ENCODE measurements at regions not wholly inside any gene's neighbourhood (a gene's known extent, or its start where the extent isn't known, plus 50 kb on each side); places are given as distances from the start of the nearest gene placed in this dataset.

GRCh38 chr5:96243862-96244261, 189.2 kb downstream of the PCSK1 start:
- H3K9ac ChIP-seq (ENCODE audit: extremely low read depth, low read length, poor library complexity, severe bottlenecking): no peak overlapping the region
- WGBS, 2 experiments (ENCODE audit: insufficient coverage in 1 of 2, insufficient read length in 1 of 2): 100% methylated on average over 1 of the region's 1 CpG
- Mint-ChIP-seq H3K36me3 (ENCODE audit: low read depth) (peaks cover 1% of the 10 kb centered on the region), H3K4me1 (peaks cover 13% of the 10 kb centered on the region), H3K27me3 (ENCODE audit: insufficient read depth) (no peaks in the 10 kb centered on the region), H3K9me3 (no peaks in the 10 kb centered on the region), H3K27ac (no peak overlapping the region), H3K4me3 (no peak overlapping the region)
- no peak overlapping the region for H3K4me3 ChIP-seq (ENCODE audit: low read length)
- peaks cover 4% of the 10 kb centered on the region for H3K4me1 ChIP-seq (ENCODE audit: control insufficient read depth, insufficient read depth, low read length)
- no peaks in the 10 kb centered on the region for H3K27me3 ChIP-seq (ENCODE audit: control insufficient read depth, insufficient read depth, low read length, poor library complexity, severe bottlenecking)
- no peak overlapping the region for H3K27ac ChIP-seq (ENCODE audit: low read depth, low read length)
- TF ChIP-seq, protein P1, sequence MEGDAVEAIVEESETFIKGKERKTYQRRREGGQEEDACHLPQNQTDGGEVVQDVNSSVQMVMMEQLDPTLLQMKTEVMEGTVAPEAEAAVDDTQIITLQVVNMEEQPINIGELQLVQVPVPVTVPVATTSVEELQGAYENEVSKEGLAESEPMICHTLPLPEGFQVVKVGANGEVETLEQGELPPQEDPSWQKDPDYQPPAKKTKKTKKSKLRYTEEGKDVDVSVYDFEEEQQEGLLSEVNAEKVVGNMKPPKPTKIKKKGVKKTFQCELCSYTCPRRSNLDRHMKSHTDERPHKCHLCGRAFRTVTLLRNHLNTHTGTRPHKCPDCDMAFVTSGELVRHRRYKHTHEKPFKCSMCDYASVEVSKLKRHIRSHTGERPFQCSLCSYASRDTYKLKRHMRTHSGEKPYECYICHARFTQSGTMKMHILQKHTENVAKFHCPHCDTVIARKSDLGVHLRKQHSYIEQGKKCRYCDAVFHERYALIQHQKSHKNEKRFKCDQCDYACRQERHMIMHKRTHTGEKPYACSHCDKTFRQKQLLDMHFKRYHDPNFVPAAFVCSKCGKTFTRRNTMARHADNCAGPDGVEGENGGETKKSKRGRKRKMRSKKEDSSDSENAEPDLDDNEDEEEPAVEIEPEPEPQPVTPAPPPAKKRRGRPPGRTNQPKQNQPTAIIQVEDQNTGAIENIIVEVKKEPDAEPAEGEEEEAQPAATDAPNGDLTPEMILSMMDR (conservative IDR thresholded peaks at IDR 0.05): no peak
- no peak for DNase-seq
- H3K9me3 ChIP-seq (ENCODE audit: control insufficient read depth, low read length): no peaks in the 10 kb centered on the region
- H3K36me3 ChIP-seq (ENCODE audit: control insufficient read depth, insufficient read depth, low read length): no peaks in the 10 kb centered on the region

GRCh38 chr5:96243203-96243602, 189.8 kb downstream of the PCSK1 start:
- no peaks in the 10 kb centered on the region for H3K27me3 ChIP-seq (ENCODE audit: control insufficient read depth, insufficient read depth, low read length, poor library complexity, severe bottlenecking)
- H3K36me3 ChIP-seq (ENCODE audit: control insufficient read depth, insufficient read depth, low read length): no peaks in the 10 kb centered on the region
- Mint-ChIP-seq H3K9me3 (no peaks in the 10 kb centered on the region), H3K36me3 (ENCODE audit: low read depth) (peaks cover 1% of the 10 kb centered on the region), H3K4me1 (peaks cover 11% of the 10 kb centered on the region), H3K27me3 (ENCODE audit: insufficient read depth) (no peaks in the 10 kb centered on the region), H3K4me3 (no peak overlapping the region), H3K27ac (no peak overlapping the region)
- no peak for DNase-seq
- no peaks in the 10 kb centered on the region for H3K9me3 ChIP-seq (ENCODE audit: control insufficient read depth, low read length)
- H3K4me1 ChIP-seq (ENCODE audit: control insufficient read depth, insufficient read depth, low read length): peaks cover 4% of the 10 kb centered on the region
- no peak overlapping the region for H3K9ac ChIP-seq (ENCODE audit: extremely low read depth, low read length, poor library complexity, severe bottlenecking)
- TF ChIP-seq, protein P1 (conservative IDR thresholded peaks at IDR 0.05): no peak
- 80 to 88% methylated on average over 1 of the region's 1 CpG for WGBS, 2 experiments (ENCODE audit: insufficient coverage in 1 of 2, insufficient read length in 1 of 2)
- no peak overlapping the region for H3K27ac ChIP-seq (ENCODE audit: low read depth, low read length)
- no peak overlapping the region for H3K4me3 ChIP-seq (ENCODE audit: low read length)

DNA sequence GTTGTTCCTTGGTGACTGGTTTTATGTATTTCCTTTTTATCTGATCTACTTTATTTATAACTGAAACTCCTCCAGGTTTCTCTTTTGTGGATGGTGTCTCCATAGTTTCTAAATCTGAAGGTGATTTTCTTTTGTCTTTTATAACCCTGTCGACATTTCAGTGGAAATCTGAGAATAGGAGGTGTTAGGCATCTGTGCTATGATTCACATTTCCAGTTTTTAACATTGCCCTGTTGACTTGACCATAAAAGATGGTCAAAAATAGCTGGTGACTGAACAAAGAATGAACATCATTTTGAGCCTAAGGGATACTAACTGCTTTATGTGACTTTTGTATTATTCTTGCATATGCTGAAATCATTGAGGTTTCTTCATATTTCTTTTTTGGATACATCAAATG, 190.5 kb downstream of the PCSK1 start:
- Mint-ChIP-seq H3K4me3 (no peak overlapping the region), H3K4me1 (peaks cover 7% of the 10 kb centered on the region), H3K27ac (no peak overlapping the region), H3K27me3 (ENCODE audit: insufficient read depth) (no peaks in the 10 kb centered on the region), H3K9me3 (no peaks in the 10 kb centered on the region), H3K36me3 (ENCODE audit: low read depth) (peaks cover 1% of the 10 kb centered on the region)
- Histone ChIP-seq H3K9ac (ENCODE audit: extremely low read depth, low read length, poor library complexity, severe bottlenecking) (no peak overlapping the region), H3K27me3 (ENCODE audit: control insufficient read depth, insufficient read depth, low read length, poor library complexity, severe bottlenecking) (no peaks in the 10 kb centered on the region), H3K9me3 (ENCODE audit: control insufficient read depth, low read length) (no peaks in the 10 kb centered on the region), H3K27ac (ENCODE audit: low read depth, low read length) (no peak overlapping the region), H3K4me1 (ENCODE audit: control insufficient read depth, insufficient read depth, low read length) (peaks cover 4% of the 10 kb centered on the region), H3K36me3 (ENCODE audit: control insufficient read depth, insufficient read depth, low read length) (no peaks in the 10 kb centered on the region), H3K4me3 (ENCODE audit: low read length) (no peak overlapping the region)
- 88 to 100% methylated on average over 1 of the region's 1 CpG for WGBS, 2 experiments (ENCODE audit: insufficient coverage in 1 of 2, insufficient read length in 1 of 2)
- TF ChIP-seq, protein P1 (conservative IDR thresholded peaks at IDR 0.05): no peak
- DNase-seq: no peak
